ENCODE measurements at regions not wholly inside any gene's neighbourhood (a gene's known extent, or its start where the extent isn't known, plus 50 kb on each side); places are given as distances from the start of the nearest gene placed in this dataset.

- no peak for DNase-seq (ENCODE audit: low read depth)
- no peaks in the 10 kb centered on the region for H3K36me3 ChIP-seq (ENCODE audit: control insufficient read depth, insufficient read depth, low read length)
- H3K27me3 ChIP-seq (ENCODE audit: control insufficient read depth, insufficient read depth, low read length), result no peaks in the 10 kb centered on the region
- ChIA-PET CTCF (interaction anchor here (0.6 kb wide), 1 partner anchor 32 kb away, joined by 3 read pairs; no protein-coding TSS in a partner anchor), POLR2A (no interaction called here)
- H3K4me3 ChIP-seq (ENCODE audit: low read depth, low read length), result no peak overlapping the region
- TF ChIP-seq CTCF (IDR thresholded peaks at IDR 0.05; ENCODE audit: insufficient read depth, low read depth, low read length), result no peak
Observed at GRCh38 chr5:145129797-145130196, 705.3 kb downstream of the PRELID2 start.

GRCh38 chr5:145124806-145125205, 710.3 kb downstream of the PRELID2 start:
- Histone ChIP-seq H3K36me3 (ENCODE audit: control insufficient read depth, insufficient read depth, low read length) (no peaks in the 10 kb centered on the region), H3K27me3 (ENCODE audit: control insufficient read depth, insufficient read depth, low read length) (no peaks in the 10 kb centered on the region), H3K4me3 (ENCODE audit: low read depth, low read length) (no peak overlapping the region)
- DNase-seq (ENCODE audit: low read depth), result no peak
- CTCF ChIA-PET, result no interaction called here
- POLR2A ChIA-PET, result interaction anchor here (0.7 kb wide), 1 partner anchor 167 kb away, joined by 3 read pairs; no protein-coding TSS in a partner anchor
- no peak for TF ChIP-seq CTCF (IDR thresholded peaks at IDR 0.05; ENCODE audit: insufficient read depth, low read depth, low read length)

- Histone ChIP-seq H3K27me3 (ENCODE audit: control insufficient read depth, insufficient read depth, low read length) (no peaks in the 10 kb centered on the region), H3K36me3 (ENCODE audit: control insufficient read depth, insufficient read depth, low read length) (no peaks in the 10 kb centered on the region), H3K4me3 (ENCODE audit: low read depth, low read length) (no peak overlapping the region)
- TF ChIP-seq CTCF (IDR thresholded peaks at IDR 0.05; ENCODE audit: insufficient read depth, low read depth, low read length), result no peak
- no peak for DNase-seq (ENCODE audit: low read depth)
- POLR2A ChIA-PET, result no interaction called here
- CTCF ChIA-PET, result no interaction called here
Observed at GRCh38 chr5:145118611-145119010, 716.5 kb downstream of the PRELID2 start.

GRCh38 chr5:145118127-145118526, 717.0 kb downstream of the PRELID2 start:
- no peak for TF ChIP-seq CTCF (IDR thresholded peaks at IDR 0.05; ENCODE audit: insufficient read depth, low read depth, low read length)
- ChIA-PET POLR2A (no interaction called here), CTCF (no interaction called here)
- no peak for DNase-seq (ENCODE audit: low read depth)
- Histone ChIP-seq H3K27me3 (ENCODE audit: control insufficient read depth, insufficient read depth, low read length) (no peaks in the 10 kb centered on the region), H3K36me3 (ENCODE audit: control insufficient read depth, insufficient read depth, low read length) (no peaks in the 10 kb centered on the region), H3K4me3 (ENCODE audit: low read depth, low read length) (no peak overlapping the region)

- no peak for TF ChIP-seq CTCF (IDR thresholded peaks at IDR 0.05; ENCODE audit: insufficient read depth, low read depth, low read length)
- Histone ChIP-seq H3K27me3 (ENCODE audit: control insufficient read depth, insufficient read depth, low read length) (no peaks in the 10 kb centered on the region), H3K36me3 (ENCODE audit: control insufficient read depth, insufficient read depth, low read length) (no peaks in the 10 kb centered on the region), H3K4me3 (ENCODE audit: low read depth, low read length) (no peak overlapping the region)
- DNase-seq (ENCODE audit: low read depth), result no peak
- ChIA-PET CTCF (no interaction called here), POLR2A (no interaction called here)
Observed at GRCh38 chr5:145117285-145117684, 717.9 kb downstream of the PRELID2 start.
